Muscle of leg (tissue), 3 donors: ENCODE measurements at regions not wholly inside any gene's neighbourhood (a gene's known extent, or its start where the extent isn't known, plus 50 kb on each side); places are given as distances from the start of the nearest gene placed in this dataset.
"Not testable (repeated sequence)": the region's sequence is repeated elsewhere in the genome, so short reads cannot be mapped to it uniquely, and the experiment has no call there.

ENCODE experiments used
- DNase-seq: peaks from one replicate; pipeline ENCODE4 v3.0.0; 2013
- H3K27ac ChIP-seq: one replicate; pipeline ENCODE4 v1.5.1; 2013; ENCODE audit warnings: mild to moderate bottlenecking, low read length, control low read depth
- H3K27me3 ChIP-seq: one replicate; pipeline ENCODE4 v1.6.1; 2013; ENCODE audit warnings: low read length; ENCODE audit not compliant: control insufficient read depth, insufficient read depth
- H3K36me3 ChIP-seq: one replicate; pipeline ENCODE4 v1.6.1; 2013; ENCODE audit warnings: low read length; ENCODE audit not compliant: control insufficient read depth, insufficient read depth
- H3K4me1 ChIP-seq: one replicate; pipeline ENCODE4 v1.6.1; 2013; ENCODE audit warnings: low read length; ENCODE audit not compliant: control insufficient read depth, insufficient read depth
- H3K4me3 ChIP-seq: one replicate; pipeline ENCODE4 v1.5.1; 2013; ENCODE audit warnings: low read length, control low read depth
- H3K9me3 ChIP-seq: replicated peaks from 2 replicates; pipeline ENCODE4 v1.6.1; 2013; ENCODE audit warnings: low read depth, low read length; ENCODE audit not compliant: control insufficient read depth
- WGBS: methylation state at CpG from one replicate; pipeline ENCODE4 v1.1.5; 2013; ENCODE audit warnings: missing lambda C conversion rate; ENCODE audit not compliant: insufficient coverage; 5-methylcytosine and 5-hydroxymethylcytosine counted together

- DNase-seq: no peak
- Histone ChIP-seq H3K27ac (no peak overlapping the region), H3K9me3 (no peaks in the 10 kb centered on the region), H3K27me3 (no peaks in the 10 kb centered on the region), H3K4me1 (no peaks in the 10 kb centered on the region), H3K4me3 (no peak overlapping the region), H3K36me3 (no peaks in the 10 kb centered on the region)
- 90% methylated on average over 2 of the region's 2 CpGs for WGBS
Observed at GRCh38 chr19:28553764-28554163, 659.2 kb downstream of the UQCRFS1 start.

- no peak overlapping the region for H3K4me3 ChIP-seq
- H3K9me3 ChIP-seq: no peaks in the 10 kb centered on the region
- WGBS: 72% methylated on average over 4 of the region's 5 CpGs
- DNase-seq: no peak
- no peak overlapping the region for H3K27ac ChIP-seq
- H3K36me3 ChIP-seq: no peaks in the 10 kb centered on the region
- no peaks in the 10 kb centered on the region for H3K27me3 ChIP-seq
- no peaks in the 10 kb centered on the region for H3K4me1 ChIP-seq
Observed at GRCh38 chr19:28553005-28553404, 659.9 kb downstream of the UQCRFS1 start.

- Histone ChIP-seq H3K27me3 (no peaks in the 10 kb centered on the region), H3K4me1 (no peaks in the 10 kb centered on the region), H3K36me3 (no peaks in the 10 kb centered on the region), H3K27ac (no peak overlapping the region), H3K4me3 (no peak overlapping the region), H3K9me3 (no peaks in the 10 kb centered on the region)
- DNase-seq: no peak
- 73% methylated on average over 6 of the region's 7 CpGs for WGBS
Observed at GRCh38 chr19:28549680-28550277, 663.2 kb downstream of the UQCRFS1 start.

GRCh38 chr19:28546148-28546685, 666.7 kb downstream of the UQCRFS1 start:
- Histone ChIP-seq H3K4me3 (no peak overlapping the region), H3K9me3 (no peaks in the 10 kb centered on the region), H3K27ac (no peak overlapping the region), H3K36me3 (no peaks in the 10 kb centered on the region), H3K27me3 (no peaks in the 10 kb centered on the region), H3K4me1 (no peaks in the 10 kb centered on the region)
- 76% methylated on average over 9 of the region's 10 CpGs for WGBS
- no peak for DNase-seq

- DNase-seq, H3K9me3 ChIP-seq: not testable (repeated sequence)
- 83% methylated on average over 5 of the region's 7 CpGs for WGBS
Observed at GRCh38 chr19:28545397-28545796, 667.6 kb downstream of the UQCRFS1 start.

GRCh38 chr19:28544451-28545261, 668.3 kb downstream of the UQCRFS1 start:
- no peaks in the 10 kb centered on the region for H3K9me3 ChIP-seq
- H3K4me3 ChIP-seq: no peak overlapping the region
- H3K27me3 ChIP-seq: no peaks in the 10 kb centered on the region
- no peak overlapping the region for H3K27ac ChIP-seq
- WGBS: no CpG with 5 or more reads among the region's 2 CpGs
- H3K4me1 ChIP-seq: no peaks in the 10 kb centered on the region
- H3K36me3 ChIP-seq: no peaks in the 10 kb centered on the region
- no peak for DNase-seq

More at GRCh38 chr19:28545397-28545796, 667.6 kb downstream of the UQCRFS1 start:
- H3K4me3 ChIP-seq, H3K36me3 ChIP-seq, H3K4me1 ChIP-seq, H3K27ac ChIP-seq, H3K27me3 ChIP-seq: not testable (repeated sequence)

GRCh38 chr19:28543244-28543776, 669.6 kb downstream of the UQCRFS1 start:
- DNase-seq: no peak
- Histone ChIP-seq H3K36me3 (no peaks in the 10 kb centered on the region), H3K4me3 (no peak overlapping the region), H3K27me3 (no peaks in the 10 kb centered on the region), H3K9me3 (no peaks in the 10 kb centered on the region), H3K4me1 (no peaks in the 10 kb centered on the region), H3K27ac (no peak overlapping the region)
- WGBS: 66% methylated on average over 4 of the region's 5 CpGs

GRCh38 chr19:28542394-28543243, 670.3 kb downstream of the UQCRFS1 start:
- DNase-seq: no peak
- Histone ChIP-seq H3K27ac (no peak overlapping the region), H3K9me3 (no peaks in the 10 kb centered on the region), H3K4me3 (no peak overlapping the region), H3K27me3 (no peaks in the 10 kb centered on the region), H3K36me3 (no peaks in the 10 kb centered on the region), H3K4me1 (no peaks in the 10 kb centered on the region)
- WGBS: 56% methylated on average over 9 of the region's 12 CpGs

GRCh38 chr19:28541602-28542393, 671.2 kb downstream of the UQCRFS1 start:
- H3K27ac ChIP-seq: no peak overlapping the region
- 57% methylated on average over 4 of the region's 6 CpGs for WGBS

More at GRCh38 chr19:28541602-28542393, 671.2 kb downstream of the UQCRFS1 start:
- H3K27me3 ChIP-seq: no peaks in the 10 kb centered on the region
- no peaks in the 10 kb centered on the region for H3K4me1 ChIP-seq
- no peak overlapping the region for H3K4me3 ChIP-seq
- H3K36me3 ChIP-seq: no peaks in the 10 kb centered on the region
- peaks cover 3% of the 10 kb centered on the region for H3K9me3 ChIP-seq
- DNase-seq: no peak
